Stimulated activated CD4-positive, alpha-beta T cell treated with anti-CD3 and anti-CD28 coated beads, Interleukin-2, amount 100 ng/mL, for 4 hours (primary cell): ENCODE measurements at regions not wholly inside any gene's neighbourhood (a gene's known extent, or its start where the extent isn't known, plus 50 kb on each side); places are given as distances from the start of the nearest gene placed in this dataset.
"Not testable (repeated sequence)": the region's sequence is repeated elsewhere in the genome, so short reads cannot be mapped to it uniquely, and the experiment has no call there.

ENCODE experiments used
- DNase-seq: peaks from one replicate; pipeline ENCODE4 v3.0.0-alpha.2; 2020; ENCODE audit warnings: low read depth

GRCh38 chr3:6580808-6581207 lies 280.1 kb upstream of the GRM7 start:
- DNase-seq: no peak

- no peak for DNase-seq
Observed at GRCh38 chr3:6585360-6585759, 275.6 kb upstream of the GRM7 start.

GRCh38 chr3:6600237-6600636 lies 260.7 kb upstream of the GRM7 start:
- DNase-seq: no peak

GRCh38 chr3:6601374-6601773 lies 259.5 kb upstream of the GRM7 start:
- DNase-seq: no peak

GRCh38 chr3:6602329-6602728 lies 258.6 kb upstream of the GRM7 start:
- DNase-seq: no peak

GRCh38 chr3:6605227-6605626 lies 255.7 kb upstream of the GRM7 start:
- no peak for DNase-seq

GRCh38 chr3:6608843-6609242 lies 252.1 kb upstream of the GRM7 start:
- DNase-seq: no peak

- DNase-seq: no peak
Observed at GRCh38 chr3:6612034-6612616, 248.8 kb upstream of the GRM7 start.

GRCh38 chr3:6622260-6622659 lies 238.7 kb upstream of the GRM7 start:
- no peak for DNase-seq

GRCh38 chr3:6622712-6623111 lies 238.2 kb upstream of the GRM7 start:
- DNase-seq: no peak

- no peak for DNase-seq
Observed at GRCh38 chr3:6631376-6631775, 229.5 kb upstream of the GRM7 start.

- DNase-seq: no peak
Observed at GRCh38 chr3:6640907-6641306, 220.0 kb upstream of the GRM7 start.

- DNase-seq: no peak
Observed at GRCh38 chr3:6644070-6644929, 216.6 kb upstream of the GRM7 start.

- no peak for DNase-seq
Observed at GRCh38 chr3:6654670-6655069, 206.2 kb upstream of the GRM7 start.

GRCh38 chr3:6655275-6655674 lies 205.6 kb upstream of the GRM7 start:
- DNase-seq: no peak

- no peak for DNase-seq
Observed at GRCh38 chr3:6657591-6657990, 203.3 kb upstream of the GRM7 start.

GRCh38 chr3:6667354-6667753 lies 193.6 kb upstream of the GRM7 start:
- no peak for DNase-seq

GRCh38 chr3:6671363-6671762 lies 189.6 kb upstream of the GRM7 start:
- DNase-seq: no peak

GRCh38 chr3:6679510-6679909 lies 181.4 kb upstream of the GRM7 start:
- no peak for DNase-seq

GRCh38 chr3:6680119-6680806 lies 180.7 kb upstream of the GRM7 start:
- DNase-seq: no peak

- no peak for DNase-seq
Observed at GRCh38 chr3:6697285-6697684, 163.6 kb upstream of the GRM7 start.

- no peak for DNase-seq
Observed at GRCh38 chr3:6697722-6698121, 163.2 kb upstream of the GRM7 start.

GRCh38 chr3:6704817-6705216 lies 156.1 kb upstream of the GRM7 start:
- not testable (repeated sequence) for DNase-seq
